GM12878 (cell line): ENCODE measurements at regions not wholly inside any gene's neighbourhood (a gene's known extent, or its start where the extent isn't known, plus 50 kb on each side); places are given as distances from the start of the nearest gene placed in this dataset.

Experiments used
- CREB1 ChIP-seq: IDR thresholded peaks from 2 replicates; pipeline ENCODE4 v1.6.1; 2012; ENCODE audit warnings: low read depth, mild to moderate bottlenecking, inconsistent platforms
- CTCF ChIP-seq, 3 experiments: IDR thresholded peaks in 2 of 3; conservative IDR thresholded peaks in 1 of 3; 2 replicates each; pipeline ENCODE4 v1.5.1; 2011; ENCODE audit warnings: low read depth in 3 of 3, low read length in 3 of 3, mild to moderate bottlenecking in 3 of 3, control low read depth in 2 of 3, moderate library complexity in 2 of 3, inconsistent platforms in 1 of 3, mixed read lengths in 1 of 3; ENCODE audit not compliant: control insufficient read depth in 2 of 3, insufficient read depth in 1 of 3; ENCODE audit errors: extremely low read depth in 1 of 3
- IKZF1 ChIP-seq: fragments of 450-650 bp; conservative IDR thresholded peaks from 2 replicates; pipeline ENCODE4 v1.6.1; 2017; ENCODE audit warnings: antibody characterized with exemption, mild to moderate bottlenecking
- NFYA ChIP-seq: IDR thresholded peaks from 2 replicates; pipeline ENCODE4 v1.6.1; 2011; ENCODE audit warnings: low read depth, mild to moderate bottlenecking, low read length, improper control_type of control experiment, borderline replicate concordance

- TF ChIP-seq CTCF (IDR thresholded peaks at IDR 0.05 in 2 of 3, conservative IDR thresholded peaks at IDR 0.05 in 1 of 3; ENCODE audit: control insufficient read depth in 2 of 3, extremely low read depth in 1 of 3, insufficient read depth in 1 of 3, low read depth in 3 of 3, low read length in 3 of 3) (no peak), IKZF1 (no peak), NFYA (no peak), CREB1 (no peak)
Observed at GRCh38 chr6:6737671-6738070, 149.2 kb downstream of the LY86 start.
